HL-60/S4 (cell line): ENCODE measurements at regions not wholly inside any gene's neighbourhood (a gene's known extent, or its start where the extent isn't known, plus 50 kb on each side); places are given as distances from the start of the nearest gene placed in this dataset.

Experiments
- in situ Hi-C: fragments of 300-500 bp; cut with MboI; formaldehyde crosslinking; loops from 2 replicates; pipeline ENCODE4 v1.14.3; 2022; ENCODE audit warnings: low sequenced_read_pairs

- in situ Hi-C loops = no loop called here
Measured at GRCh38 chr19:33898062-33898677, 101.5 kb downstream of the KCTD15 start.

- in situ Hi-C loops = no loop called here
Measured at GRCh38 chr19:33900817-33901216, 104.1 kb downstream of the KCTD15 start.

- in situ Hi-C loops = no loop called here
Measured at GRCh38 chr19:33902395-33902794, 105.7 kb downstream of the KCTD15 start.

DNA sequence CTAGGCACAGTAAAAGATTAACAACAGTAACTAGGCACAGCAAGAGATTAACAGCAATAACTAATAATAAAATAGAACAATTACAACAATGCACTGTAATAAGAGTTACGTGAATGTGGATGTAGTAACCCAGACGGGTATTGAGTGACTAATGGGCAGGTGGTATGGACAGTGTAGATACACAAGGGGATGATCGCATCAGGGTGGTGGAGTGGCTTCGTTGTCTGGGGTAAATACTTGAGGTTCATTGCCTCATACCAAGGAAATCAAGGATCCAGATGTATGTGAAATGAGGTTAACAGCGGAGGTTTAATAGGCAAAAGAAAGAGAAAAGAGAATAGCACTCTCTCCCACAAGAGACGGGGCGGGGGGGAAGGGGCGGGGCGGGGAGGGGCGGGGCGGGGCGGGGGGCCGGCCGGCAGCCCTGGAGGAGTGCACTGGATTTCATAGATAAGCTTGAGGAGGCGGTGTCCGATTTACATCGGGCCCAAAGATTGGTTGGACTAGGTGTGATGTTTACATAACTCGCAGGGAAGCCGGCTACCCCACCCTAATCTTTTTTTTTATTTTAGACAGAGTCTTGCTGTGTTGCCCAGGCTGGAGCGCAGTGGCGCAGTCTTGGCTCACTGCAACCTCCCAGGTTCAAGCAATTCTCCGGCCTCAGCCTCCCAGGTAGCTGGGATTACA lies 106.3 kb downstream of the KCTD15 start:
- in situ Hi-C loops = no loop called here

GRCh38 chr19:33903489-33903850 lies 106.8 kb downstream of the KCTD15 start:
- in situ Hi-C loops = no loop called here

DNA sequence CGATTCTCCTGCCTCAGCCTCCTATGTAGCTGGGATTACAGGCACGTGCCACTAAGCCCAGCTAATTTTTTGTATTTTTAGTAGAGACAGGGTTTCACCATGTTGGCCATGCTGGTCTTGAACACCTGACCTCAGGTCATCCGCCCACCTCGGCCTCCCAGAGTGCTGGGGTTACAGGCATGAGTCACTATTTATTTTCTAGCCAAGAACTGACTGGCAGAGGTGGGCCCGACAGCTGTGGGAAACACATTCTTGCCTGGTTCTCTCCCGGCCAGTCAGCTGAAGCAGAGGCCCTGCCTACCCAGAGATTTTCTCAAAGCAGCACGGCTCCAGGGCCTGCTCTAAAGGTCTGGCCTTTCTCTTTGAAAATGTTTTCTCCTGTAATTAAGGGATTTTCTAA lies 108.0 kb downstream of the KCTD15 start:
- in situ Hi-C loops = no loop called here

DNA sequence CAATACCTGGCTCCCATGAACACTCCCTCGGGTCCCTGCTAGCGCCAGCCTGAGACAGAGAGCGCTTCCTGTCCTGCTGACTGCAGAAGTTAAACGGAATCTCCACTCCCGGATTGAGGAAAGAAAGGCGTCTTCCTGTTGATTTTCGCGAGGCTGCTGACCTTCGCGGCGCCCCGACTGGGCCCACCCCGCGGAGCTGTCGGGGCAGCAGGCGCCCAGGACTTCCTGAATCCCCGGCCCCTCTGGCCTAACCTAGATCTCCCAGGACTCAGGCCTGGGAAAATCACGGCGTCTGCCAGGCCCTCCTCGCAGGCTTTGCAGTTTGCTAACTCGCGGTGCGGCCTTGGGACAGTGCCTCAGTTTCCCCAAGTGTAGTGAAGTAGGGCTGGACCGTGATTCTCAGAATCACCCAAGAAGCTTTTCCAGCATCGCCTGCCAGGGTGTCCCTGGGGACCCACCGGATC lies 108.8 kb downstream of the KCTD15 start:
- in situ Hi-C loops = no loop called here

GRCh38 chr19:33905937-33906577 lies 109.4 kb downstream of the KCTD15 start:
- in situ Hi-C loops = no loop called here

GRCh38 chr19:33906578-33907335 lies 110.1 kb downstream of the KCTD15 start:
- in situ Hi-C loops = no loop called here

DNA sequence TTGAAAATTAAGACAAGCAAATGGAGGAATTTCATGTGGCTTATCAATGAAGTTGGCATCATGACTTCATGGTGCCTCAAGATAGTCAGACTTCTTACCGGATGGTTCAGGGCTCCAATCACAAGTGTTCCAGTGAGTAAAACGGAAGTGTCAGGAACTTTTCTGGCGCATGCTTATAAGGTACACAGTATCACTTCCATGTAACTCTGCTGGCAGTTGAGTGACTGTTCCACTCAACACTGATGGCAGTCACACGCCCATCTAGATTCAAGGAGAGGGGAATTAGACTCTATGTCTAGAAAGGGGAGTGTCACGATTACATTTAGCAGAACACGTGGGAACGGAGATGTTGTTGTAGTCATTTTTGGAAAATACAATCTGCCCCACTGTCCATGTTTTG lies 114.3 kb downstream of the KCTD15 start:
- in situ Hi-C loops = no loop called here

DNA sequence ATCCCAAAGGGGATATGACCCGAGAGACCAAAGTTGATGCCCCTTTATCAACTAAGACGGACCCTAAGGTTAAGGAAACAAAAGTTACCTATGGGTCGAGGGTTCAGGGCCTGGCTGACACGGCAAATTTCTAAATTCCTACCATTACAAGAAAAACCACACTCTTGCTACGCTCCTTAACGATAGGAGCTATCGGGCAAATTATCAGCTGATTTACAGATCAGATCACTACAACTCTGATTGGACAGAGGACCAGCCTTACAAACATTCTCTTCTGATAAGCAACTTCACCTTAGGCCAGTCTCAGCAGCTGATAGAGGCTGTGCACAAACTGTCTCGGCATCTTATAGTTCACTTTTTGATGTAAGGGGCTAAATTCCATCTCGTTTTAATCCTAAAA lies 117.9 kb downstream of the KCTD15 start:
- in situ Hi-C loops = no loop called here

- in situ Hi-C loops = no loop called here
Measured at GRCh38 chr19:33916792-33917191, 120.1 kb downstream of the KCTD15 start.

DNA sequence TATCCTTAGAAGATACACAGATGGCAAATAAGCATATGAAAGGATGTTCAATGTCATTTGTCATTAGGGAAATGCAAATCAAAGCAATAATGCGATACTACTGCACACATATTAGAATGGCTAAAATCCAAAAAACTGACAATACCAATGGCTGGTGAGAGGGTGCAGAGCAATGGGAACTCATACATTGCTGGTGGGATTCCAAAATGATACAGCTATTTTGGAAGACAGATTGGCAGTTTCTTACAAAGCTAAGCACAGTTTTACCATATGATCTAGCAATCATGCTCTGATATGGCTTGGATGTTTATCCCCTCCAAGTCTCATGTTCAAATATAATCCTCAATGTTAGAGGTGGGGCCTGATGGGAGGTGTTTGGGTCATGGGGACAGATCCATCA lies 122.6 kb downstream of the KCTD15 start:
- in situ Hi-C loops = no loop called here

DNA sequence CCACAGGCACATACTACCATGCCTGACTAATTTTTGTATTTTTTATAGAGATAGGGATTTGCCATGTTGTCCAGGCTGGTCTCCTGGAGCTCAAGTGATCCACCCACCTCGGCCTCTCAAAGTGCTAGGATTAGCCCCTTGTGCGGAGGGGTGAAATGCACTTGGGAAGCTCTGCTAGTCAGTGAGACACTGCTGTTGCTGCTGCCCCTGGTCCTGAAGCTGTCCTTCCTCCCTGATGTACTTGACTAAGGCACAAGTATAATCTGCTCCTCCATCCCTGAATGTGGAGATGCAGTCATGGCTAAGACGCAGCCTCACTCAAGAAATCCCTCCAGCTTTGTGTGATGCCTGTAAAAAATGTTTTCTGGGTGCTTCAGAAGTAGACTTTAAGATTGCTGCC lies 124.5 kb downstream of the KCTD15 start:
- in situ Hi-C loops = no loop called here

DNA sequence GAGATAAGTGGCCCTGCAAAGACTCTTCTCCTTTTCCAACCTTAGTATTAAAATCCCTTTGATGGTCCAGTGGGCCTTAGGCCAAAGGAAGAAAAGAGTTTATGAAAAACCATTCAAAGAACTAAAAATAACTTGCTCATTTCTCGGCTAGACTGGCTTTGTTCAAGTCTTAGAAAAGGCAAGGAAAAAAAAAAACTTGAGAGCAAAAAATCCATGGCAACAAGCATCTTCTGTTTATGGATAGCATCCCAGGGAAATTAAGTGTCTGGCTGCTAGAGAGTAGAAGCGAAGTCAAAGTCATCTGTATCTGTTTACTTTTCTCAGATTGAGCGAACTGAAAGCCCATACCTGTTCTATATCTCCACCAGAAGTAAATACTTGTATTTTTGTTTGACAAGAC lies 129.6 kb downstream of the KCTD15 start:
- in situ Hi-C loops = no loop called here

GRCh38 chr19:33927789-33928457 lies 131.3 kb downstream of the KCTD15 start:
- in situ Hi-C loops = no loop called here

DNA sequence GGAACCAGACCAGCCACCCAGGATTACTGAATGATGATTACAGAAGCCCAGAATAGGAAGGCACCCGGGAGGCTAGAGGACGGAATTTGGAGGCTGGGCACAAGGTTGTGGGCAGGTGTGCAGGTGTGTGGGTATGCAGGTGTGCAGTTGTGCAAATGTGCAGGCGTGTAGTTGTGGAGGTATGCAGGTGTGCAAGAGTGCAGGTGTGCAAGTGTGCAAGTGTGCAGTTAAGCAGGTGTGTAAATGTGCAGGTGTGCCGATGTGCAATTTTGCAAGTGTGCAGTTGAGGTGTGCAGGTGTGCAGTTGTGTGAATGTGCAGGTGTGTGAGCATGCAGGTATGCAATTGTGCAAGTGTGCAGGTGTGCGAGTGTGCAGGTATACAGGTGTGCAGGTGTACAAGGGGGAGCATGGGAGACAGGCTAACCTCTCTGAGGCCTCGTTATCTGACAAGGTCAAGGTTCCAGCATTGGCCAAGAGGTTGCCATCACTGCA lies 131.8 kb downstream of the KCTD15 start:
- in situ Hi-C loops = no loop called here

- in situ Hi-C loops = no loop called here
Measured at GRCh38 chr19:33933931-33934330, 137.3 kb downstream of the KCTD15 start.

- in situ Hi-C loops = no loop called here
Measured at GRCh38 chr19:33938821-33939220, 142.2 kb downstream of the KCTD15 start.

DNA sequence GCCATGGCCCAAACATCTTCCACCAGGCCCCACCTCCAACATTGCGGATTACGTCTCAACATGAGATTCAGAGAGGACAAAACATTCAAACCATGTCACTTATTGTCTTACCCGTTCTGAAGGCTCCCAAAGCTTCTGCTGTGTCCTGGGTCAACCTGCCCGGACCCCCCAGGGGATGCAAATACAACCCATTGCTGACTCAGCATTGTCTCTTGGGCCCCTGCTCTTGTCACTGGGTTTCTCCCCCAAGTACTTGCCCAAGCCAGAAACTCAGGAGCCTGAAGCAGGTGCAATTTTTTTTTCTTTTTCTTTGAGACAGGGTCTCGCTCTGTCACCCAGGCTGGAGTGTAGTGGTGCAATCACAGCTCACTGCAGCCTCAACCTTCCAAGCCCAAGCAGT lies 144.5 kb downstream of the KCTD15 start:
- in situ Hi-C loops = no loop called here
